Mucosa of descending colon (tissue), 3 donors: ENCODE measurements at regions not wholly inside any gene's neighbourhood (a gene's known extent, or its start where the extent isn't known, plus 50 kb on each side); places are given as distances from the start of the nearest gene placed in this dataset.

ENCODE experiments used
- ATAC-seq: fragments of 200-7000 bp; cut with Tn5 transposase; one replicate; pipeline ENCODE4 v1.9.1; 2020; ENCODE audit warnings: mild to moderate bottlenecking, moderate library complexity
- DNase-seq, 3 donors: peaks; one replicate each; pipeline ENCODE4 v3.0.0-alpha.2; 2020
- H3K36me3 ChIP-seq: fragments of 200-600 bp; one replicate; pipeline ENCODE4 v1.8.0; 2021; ENCODE audit warnings: low read depth, mild to moderate bottlenecking
- H3K4me1 ChIP-seq: fragments of 200-600 bp; one replicate; pipeline ENCODE4 v1.8.0; 2021; ENCODE audit warnings: low read depth, mild to moderate bottlenecking
- H3K4me3 ChIP-seq: fragments of 200-600 bp; one replicate; pipeline ENCODE4 v1.8.0; 2021; ENCODE audit warnings: mild to moderate bottlenecking
- H3K9me3 ChIP-seq: fragments of 200-600 bp; one replicate; pipeline ENCODE4 v1.8.0; 2021; ENCODE audit warnings: mild to moderate bottlenecking
- CTCF ChIP-seq: fragments of 200-600 bp; IDR thresholded peaks from one replicate; pipeline ENCODE4 v1.8.0; 2022; ENCODE audit warnings: antibody characterized with exemption, mild to moderate bottlenecking
- intact Hi-C, 2 donors: fragments of 100-400 bp; cut with DNase I in 1 of 2; cut with micrococcal nuclease in 1 of 2; formaldehyde crosslinking; loops; one replicate each; pipeline versions ENCODE4 v1.11.0 to v1.11.1; 2022; cut with DNase I, micrococcal nuclease
- donor health status: DM: no; HTN: no; CAD: no; lungs with moderate emphysema.
- donor health status: DM: no; HTN: no; CAD: no.
- donor health status: DM: no; HTN: yes; CAD: no.

GRCh38 chr2:164275659-164276058, 345.6 kb downstream of the GRB14 start:
- no peak for ATAC-seq
- no peak for DNase-seq
- H3K9me3 ChIP-seq = no peaks in the 10 kb centered on the region
- intact Hi-C loops = no loop called here
- H3K36me3 ChIP-seq = no peaks in the 10 kb centered on the region
- no peak overlapping the region for H3K4me3 ChIP-seq
- H3K4me1 ChIP-seq = no peaks in the 10 kb centered on the region
- TF ChIP-seq CTCF = no peak

- intact Hi-C loops = no loop called here
- ATAC-seq (no peak), DNase-seq (no peak)
- TF ChIP-seq CTCF = no peak
- Histone ChIP-seq H3K4me3 (no peak overlapping the region), H3K36me3 (no peaks in the 10 kb centered on the region), H3K9me3 (no peaks in the 10 kb centered on the region), H3K4me1 (no peaks in the 10 kb centered on the region)
Observed at GRCh38 chr2:164260506-164260905, 360.8 kb downstream of the GRB14 start.

GRCh38 chr2:164257742-164258141, 363.5 kb downstream of the GRB14 start:
- no peaks in the 10 kb centered on the region for H3K4me1 ChIP-seq
- TF ChIP-seq CTCF = no peak
- DNase-seq (no peak), ATAC-seq (no peak)
- no peaks in the 10 kb centered on the region for H3K9me3 ChIP-seq
- no peak overlapping the region for H3K4me3 ChIP-seq
- intact Hi-C loops = no loop called here
- no peaks in the 10 kb centered on the region for H3K36me3 ChIP-seq

- intact Hi-C loops = no loop called here
- no peaks in the 10 kb centered on the region for H3K36me3 ChIP-seq
- no peaks in the 10 kb centered on the region for H3K4me1 ChIP-seq
- no peaks in the 10 kb centered on the region for H3K9me3 ChIP-seq
- ATAC-seq (no peak), DNase-seq (no peak)
- H3K4me3 ChIP-seq = no peak overlapping the region
- no peak for TF ChIP-seq CTCF
Observed at GRCh38 chr2:164252568-164253287, 368.6 kb downstream of the GRB14 start.

- intact Hi-C loops = no loop called here
- TF ChIP-seq CTCF = no peak
Observed at GRCh38 chr2:164243315-164243714, 378.0 kb downstream of the GRB14 start.

GRCh38 chr2:164242409-164242808, 378.9 kb downstream of the GRB14 start:
- Histone ChIP-seq H3K9me3 (no peaks in the 10 kb centered on the region), H3K4me3 (no peak overlapping the region), H3K4me1 (no peaks in the 10 kb centered on the region), H3K36me3 (no peaks in the 10 kb centered on the region)
- no peak for TF ChIP-seq CTCF
- intact Hi-C loops = no loop called here
- ATAC-seq (no peak), DNase-seq (no peak)

More at GRCh38 chr2:164243315-164243714, 378.0 kb downstream of the GRB14 start:
- Histone ChIP-seq H3K4me3 (no peak overlapping the region), H3K9me3 (no peaks in the 10 kb centered on the region), H3K36me3 (no peaks in the 10 kb centered on the region), H3K4me1 (no peaks in the 10 kb centered on the region)
- ATAC-seq = no peak
- DNase-seq = no peak
